ENCODE measurements at regions not wholly inside any gene's neighbourhood (a gene's known extent, or its start where the extent isn't known, plus 50 kb on each side); places are given as distances from the start of the nearest gene placed in this dataset.

GRCh38 chr20:6298049-6298448 lies 175.2 kb upstream of the FERMT1 start:
- Histone ChIP-seq H3K36me3 (no peaks in the 10 kb centered on the region), H3K9me3 (no peaks in the 10 kb centered on the region), H3K4me1 (peaks cover 0 to 6% (median 0%) of the 10 kb centered on the region in 4 donors), H3K4me3 (no peak overlapping the region), H3K27ac (no peak overlapping the region), H3K27me3 (no peaks in the 10 kb centered on the region)
- intact Hi-C loops (cut with DNase I; ENCODE audit: low total_unique reads) = no loop called here
- WGBS, 5 donors = 70 to 89% (median 81%) methylated on average over 7 of the region's 7 CpGs
- TF ChIP-seq, protein P1, sequence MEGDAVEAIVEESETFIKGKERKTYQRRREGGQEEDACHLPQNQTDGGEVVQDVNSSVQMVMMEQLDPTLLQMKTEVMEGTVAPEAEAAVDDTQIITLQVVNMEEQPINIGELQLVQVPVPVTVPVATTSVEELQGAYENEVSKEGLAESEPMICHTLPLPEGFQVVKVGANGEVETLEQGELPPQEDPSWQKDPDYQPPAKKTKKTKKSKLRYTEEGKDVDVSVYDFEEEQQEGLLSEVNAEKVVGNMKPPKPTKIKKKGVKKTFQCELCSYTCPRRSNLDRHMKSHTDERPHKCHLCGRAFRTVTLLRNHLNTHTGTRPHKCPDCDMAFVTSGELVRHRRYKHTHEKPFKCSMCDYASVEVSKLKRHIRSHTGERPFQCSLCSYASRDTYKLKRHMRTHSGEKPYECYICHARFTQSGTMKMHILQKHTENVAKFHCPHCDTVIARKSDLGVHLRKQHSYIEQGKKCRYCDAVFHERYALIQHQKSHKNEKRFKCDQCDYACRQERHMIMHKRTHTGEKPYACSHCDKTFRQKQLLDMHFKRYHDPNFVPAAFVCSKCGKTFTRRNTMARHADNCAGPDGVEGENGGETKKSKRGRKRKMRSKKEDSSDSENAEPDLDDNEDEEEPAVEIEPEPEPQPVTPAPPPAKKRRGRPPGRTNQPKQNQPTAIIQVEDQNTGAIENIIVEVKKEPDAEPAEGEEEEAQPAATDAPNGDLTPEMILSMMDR (IDR thresholded peaks at IDR 0.05) = no peak
- no peak for TF ChIP-seq EP300 (IDR thresholded peaks at IDR 0.05)
- no peak for TF ChIP-seq POLR2A (IDR thresholded peaks at IDR 0.05)
- TF ChIP-seq POLR2AphosphoS5 (IDR thresholded peaks at IDR 0.05) = no peak
- no peak for DNase-seq

DNA sequence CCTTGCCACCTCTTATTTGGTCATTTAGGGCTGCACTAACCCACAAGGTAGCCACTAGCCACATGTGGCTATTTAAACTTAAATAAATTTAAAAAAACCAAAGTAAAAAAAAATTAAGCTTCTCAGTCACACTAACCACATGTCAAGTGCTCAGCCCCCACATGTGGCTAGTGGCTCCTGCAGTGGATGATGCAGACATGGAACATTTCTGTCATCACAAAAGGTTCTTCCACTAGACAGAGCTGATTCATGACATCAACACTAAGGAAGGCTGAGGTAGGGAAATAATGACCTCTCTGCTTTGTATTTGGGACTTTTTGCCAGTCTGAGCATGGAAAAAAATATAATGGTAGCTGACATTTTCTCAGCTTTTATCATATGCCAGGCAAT lies 173.0 kb upstream of the FERMT1 start:
- Histone ChIP-seq H3K36me3 (no peaks in the 10 kb centered on the region), H3K9me3 (no peaks in the 10 kb centered on the region), H3K4me3 (no peak overlapping the region), H3K27me3 (no peaks in the 10 kb centered on the region), H3K4me1 (peaks cover 0 to 6% (median 0%) of the 10 kb centered on the region in 4 donors), H3K27ac (no peak overlapping the region)
- no peak for TF ChIP-seq POLR2A (IDR thresholded peaks at IDR 0.05)
- no peak for TF ChIP-seq POLR2AphosphoS5 (IDR thresholded peaks at IDR 0.05)
- TF ChIP-seq EP300 (IDR thresholded peaks at IDR 0.05) = no peak
- no peak for DNase-seq
- intact Hi-C loops (cut with DNase I; ENCODE audit: low total_unique reads) = no loop called here

- no peak for TF ChIP-seq POLR2AphosphoS5 (IDR thresholded peaks at IDR 0.05)
- TF ChIP-seq EP300 (IDR thresholded peaks at IDR 0.05) = no peak
- TF ChIP-seq, protein P1 (IDR thresholded peaks at IDR 0.05) = no peak
- TF ChIP-seq POLR2A (IDR thresholded peaks at IDR 0.05) = no peak
- peaks cover 0 to under 1% (median 0%) of the 10 kb centered on the region in 4 donors for H3K9me3 ChIP-seq
- H3K36me3 ChIP-seq = no peaks in the 10 kb centered on the region
- H3K4me3 ChIP-seq = no peak overlapping the region
- intact Hi-C loops (cut with DNase I; ENCODE audit: low total_unique reads) = no loop called here
- no peak overlapping the region for H3K27ac ChIP-seq
- DNase-seq = no peak
- H3K4me1 ChIP-seq = peaks cover 0 to 6% (median 0%) of the 10 kb centered on the region in 4 donors
- WGBS, 5 donors = 59 to 66% (median 64%) methylated on average over 5 of the region's 5 CpGs
- no peaks in the 10 kb centered on the region for H3K27me3 ChIP-seq
These were observed 172.5 kb upstream of the FERMT1 start for GRCh38 chr20:6295127-6295866.

GRCh38 chr20:6287471-6287870 lies 164.6 kb upstream of the FERMT1 start:
- Histone ChIP-seq H3K27ac (no peak overlapping the region), H3K36me3 (no peaks in the 10 kb centered on the region), H3K4me3 (no peak overlapping the region), H3K9me3 (peaks cover 0 to 35% (median 9%) of the 10 kb centered on the region in 4 donors), H3K4me1 (no peaks in the 10 kb centered on the region), H3K27me3 (no peaks in the 10 kb centered on the region)
- TF ChIP-seq POLR2AphosphoS5 (IDR thresholded peaks at IDR 0.05) = no peak
- TF ChIP-seq, protein P1 (IDR thresholded peaks at IDR 0.05) = no peak
- TF ChIP-seq POLR2A (IDR thresholded peaks at IDR 0.05) = no peak
- TF ChIP-seq EP300 (IDR thresholded peaks at IDR 0.05) = no peak
- intact Hi-C loops (cut with DNase I; ENCODE audit: low total_unique reads) = no loop called here
- no peak for DNase-seq

GRCh38 chr20:6282642-6283041 lies 159.8 kb upstream of the FERMT1 start:
- WGBS, 5 donors = 80 to 96% (median 86%) methylated on average over 1 of the region's 1 CpG
- Histone ChIP-seq H3K27ac (no peak overlapping the region), H3K27me3 (no peaks in the 10 kb centered on the region), H3K4me1 (no peaks in the 10 kb centered on the region), H3K9me3 (peaks cover 0 to 16% (median 7%) of the 10 kb centered on the region in 4 donors), H3K4me3 (no peak overlapping the region), H3K36me3 (no peaks in the 10 kb centered on the region)
- TF ChIP-seq EP300 (IDR thresholded peaks at IDR 0.05) = no peak
- no peak for TF ChIP-seq POLR2AphosphoS5 (IDR thresholded peaks at IDR 0.05)
- TF ChIP-seq, protein P1 (IDR thresholded peaks at IDR 0.05) = no peak
- TF ChIP-seq POLR2A (IDR thresholded peaks at IDR 0.05) = no peak
- intact Hi-C loops (cut with DNase I; ENCODE audit: low total_unique reads) = no loop called here
- no peak for DNase-seq
